DMS 273 (cell line): ENCODE measurements at regions not wholly inside any gene's neighbourhood (a gene's known extent, or its start where the extent isn't known, plus 50 kb on each side); places are given as distances from the start of the nearest gene placed in this dataset.
"Not testable (repeated sequence)": the region's sequence is repeated elsewhere in the genome, so short reads cannot be mapped to it uniquely, and the experiment has no call there.

Experiments used
- DNase-seq: peaks from one replicate; lab custom pipeline; 2025; ENCODE audit not compliant: unreplicated experiment; lab: John Stamatoyannopoulos, UW

GRCh38 chr1:112093372-112093694 is 103.9 kb upstream of the KCND3 start:
- DNase-seq = no peak

- DNase-seq = no peak
These were observed 110.5 kb upstream of the KCND3 start for GRCh38 chr1:112099979-112100378.

- DNase-seq = no peak
These were observed 116.1 kb upstream of the KCND3 start for GRCh38 chr1:112105557-112105956.

GRCh38 chr1:112110031-112110430 is 120.6 kb upstream of the KCND3 start:
- DNase-seq = no peak

- no peak for DNase-seq
These were observed 122.3 kb upstream of the KCND3 start for GRCh38 chr1:112111734-112112133.

GRCh38 chr1:112114540-112114939 is 125.1 kb upstream of the KCND3 start:
- DNase-seq = peak; percentile 2

- DNase-seq = no peak
These were observed 137.1 kb upstream of the KCND3 start for GRCh38 chr1:112126598-112126997.

GRCh38 chr1:112127606-112128005 is 138.1 kb upstream of the KCND3 start:
- DNase-seq = not testable (repeated sequence)

- DNase-seq = no peak
These were observed 144.0 kb upstream of the KCND3 start for GRCh38 chr1:112133487-112133886.

GRCh38 chr1:112140743-112141142 is 151.3 kb upstream of the KCND3 start:
- no peak for DNase-seq

- no peak for DNase-seq
These were observed 151.8 kb upstream of the KCND3 start for GRCh38 chr1:112141301-112141700.

GRCh38 chr1:112141923-112142322 is 152.5 kb upstream of the KCND3 start:
- DNase-seq = no peak

- DNase-seq = peak; percentile 25
These were observed 154.5 kb upstream of the KCND3 start for GRCh38 chr1:112143871-112144441.

- DNase-seq = peak; percentile 23
These were observed 155.4 kb upstream of the KCND3 start for GRCh38 chr1:112144733-112145426.

GRCh38 chr1:112146201-112146715 is 156.8 kb upstream of the KCND3 start:
- DNase-seq = no peak

- not testable (repeated sequence) for DNase-seq
These were observed 170.7 kb upstream of the KCND3 start for GRCh38 chr1:112160214-112160613.

- no peak for DNase-seq
These were observed 175.9 kb upstream of the KCND3 start for GRCh38 chr1:112165375-112165774.

- DNase-seq = no peak
These were observed 180.0 kb upstream of the KCND3 start for GRCh38 chr1:112169517-112169916.

- peak; percentile 27 for DNase-seq
These were observed 182.9 kb upstream of the KCND3 start for GRCh38 chr1:112172294-112172882.

- DNase-seq = no peak
These were observed 187.8 kb upstream of the KCND3 start for GRCh38 chr1:112177314-112177713.

- peak; percentile 2 for DNase-seq
These were observed 199.1 kb upstream of the KCND3 start for GRCh38 chr1:112188611-112189010.

GRCh38 chr1:112196008-112196588 is 199.9 kb upstream of the CTTNBP2NL start:
- DNase-seq = no peak
